ENCODE measurements at regions not wholly inside any gene's neighbourhood (a gene's known extent, or its start where the extent isn't known, plus 50 kb on each side); places are given as distances from the start of the nearest gene placed in this dataset.

DNA sequence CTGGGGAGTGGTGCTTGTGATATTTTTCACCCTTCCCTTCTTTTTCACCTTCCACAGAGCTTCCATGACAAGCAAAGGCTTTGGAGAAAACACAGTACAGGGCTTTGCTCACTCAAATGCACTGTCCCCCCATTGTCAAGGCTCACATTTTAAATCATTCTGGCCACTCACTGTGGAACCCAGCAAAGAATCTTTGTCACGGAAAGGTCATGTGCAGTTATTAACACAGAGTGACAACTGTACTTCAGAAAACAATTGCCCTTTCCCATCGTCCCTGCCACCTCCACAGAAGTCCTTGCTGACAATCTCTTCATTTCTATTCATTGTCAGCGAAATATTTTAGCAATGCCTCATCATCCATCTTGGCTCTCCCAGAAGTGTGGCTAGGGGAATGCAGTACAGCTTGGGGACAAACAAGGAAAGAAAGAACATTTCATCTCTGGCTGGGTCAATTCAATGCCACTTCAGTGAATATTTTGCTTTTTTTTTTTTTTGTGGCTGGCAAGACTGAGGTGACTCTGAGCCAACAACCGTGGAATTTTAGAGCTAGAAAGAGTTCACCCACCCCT is 851.0 kb downstream of the KCNMA1 start:
- Histone ChIP-seq H3K27me3 (ENCODE audit: control insufficient read depth in 4 of 4, insufficient read depth in 4 of 4, low read length in 3 of 4) (peaks cover 0 to 4% (median 0%) of the 10 kb centered on the region in 4 donors), H3K4me3 (ENCODE audit: low read depth in 1 of 3, low read length in 3 of 3) (no peak overlapping the region), H3K27ac (ENCODE audit: low read depth in 1 of 2, low read length in 2 of 2) (no peak overlapping the region), H3K9ac (ENCODE audit: low read depth in 1 of 2, low read length in 2 of 2) (no peak overlapping the region), H3K36me3 (ENCODE audit: control insufficient read depth in 4 of 4, insufficient read depth in 3 of 4, low read depth in 1 of 4, low read length in 3 of 4) (no peaks in the 10 kb centered on the region), H3K9me3 (ENCODE audit: control insufficient read depth in 4 of 4, low read length in 3 of 4) (peaks cover 0 to 2% (median 0%) of the 10 kb centered on the region in 4 donors), H3K4me1 (ENCODE audit: control insufficient read depth in 4 of 4, insufficient read depth in 4 of 4, low read length in 3 of 4) (no peaks in the 10 kb centered on the region)
- 75% methylated on average over 4 of the region's 4 CpGs for WGBS
- TF ChIP-seq FOXA2 (IDR thresholded peaks at IDR 0.05) (no peak), ZBTB33 (IDR thresholded peaks at IDR 0.05) (no peak)
- no peak for DNase-seq (ENCODE audit: low spot score)

DNA sequence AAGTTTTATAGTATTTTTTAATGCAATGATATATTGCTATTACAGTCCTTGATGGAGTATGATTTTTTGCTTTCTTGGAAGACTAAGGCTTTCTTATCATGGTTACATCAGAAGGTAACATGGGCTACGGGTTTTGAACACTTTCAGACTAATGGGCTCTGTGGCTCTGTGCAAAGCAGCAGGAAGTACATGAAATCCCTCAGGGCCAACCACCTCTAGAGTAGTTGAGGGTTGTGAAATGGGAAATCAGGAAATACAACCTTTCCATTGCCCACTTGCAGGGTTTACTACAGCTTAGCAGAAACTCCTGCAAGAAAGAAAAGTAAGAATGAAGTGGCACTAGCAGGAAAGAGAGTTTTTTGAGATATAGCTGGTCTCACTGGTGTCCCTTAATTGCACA is 853.5 kb downstream of the KCNMA1 start:
- Histone ChIP-seq H3K9me3 (ENCODE audit: control insufficient read depth in 4 of 4, low read length in 3 of 4) (peaks cover 0 to 2% (median 0%) of the 10 kb centered on the region in 4 donors), H3K9ac (ENCODE audit: low read depth in 1 of 2, low read length in 2 of 2) (no peak overlapping the region), H3K27ac (ENCODE audit: low read depth in 1 of 2, low read length in 2 of 2) (no peak overlapping the region), H3K4me1 (ENCODE audit: control insufficient read depth in 4 of 4, insufficient read depth in 4 of 4, low read length in 3 of 4) (no peaks in the 10 kb centered on the region), H3K27me3 (ENCODE audit: control insufficient read depth in 4 of 4, insufficient read depth in 4 of 4, low read length in 3 of 4) (peaks cover 0 to 11% (median 3%) of the 10 kb centered on the region in 4 donors), H3K4me3 (ENCODE audit: low read depth in 1 of 3, low read length in 3 of 3) (no peak overlapping the region), H3K36me3 (ENCODE audit: control insufficient read depth in 4 of 4, insufficient read depth in 3 of 4, low read depth in 1 of 4, low read length in 3 of 4) (no peaks in the 10 kb centered on the region)
- 84% methylated on average over 1 of the region's 1 CpG for WGBS
- no peak for DNase-seq (ENCODE audit: low spot score)
- TF ChIP-seq EGR1 (IDR thresholded peaks at IDR 0.05; ENCODE audit: low read depth in 2 of 2): no peak
- TF ChIP-seq JUND (IDR thresholded peaks at IDR 0.05): no peak
- no peak for TF ChIP-seq YY1 (IDR thresholded peaks at IDR 0.05)
- TF ChIP-seq ZBTB33 (IDR thresholded peaks at IDR 0.05): no peak
- TF ChIP-seq, protein P1, sequence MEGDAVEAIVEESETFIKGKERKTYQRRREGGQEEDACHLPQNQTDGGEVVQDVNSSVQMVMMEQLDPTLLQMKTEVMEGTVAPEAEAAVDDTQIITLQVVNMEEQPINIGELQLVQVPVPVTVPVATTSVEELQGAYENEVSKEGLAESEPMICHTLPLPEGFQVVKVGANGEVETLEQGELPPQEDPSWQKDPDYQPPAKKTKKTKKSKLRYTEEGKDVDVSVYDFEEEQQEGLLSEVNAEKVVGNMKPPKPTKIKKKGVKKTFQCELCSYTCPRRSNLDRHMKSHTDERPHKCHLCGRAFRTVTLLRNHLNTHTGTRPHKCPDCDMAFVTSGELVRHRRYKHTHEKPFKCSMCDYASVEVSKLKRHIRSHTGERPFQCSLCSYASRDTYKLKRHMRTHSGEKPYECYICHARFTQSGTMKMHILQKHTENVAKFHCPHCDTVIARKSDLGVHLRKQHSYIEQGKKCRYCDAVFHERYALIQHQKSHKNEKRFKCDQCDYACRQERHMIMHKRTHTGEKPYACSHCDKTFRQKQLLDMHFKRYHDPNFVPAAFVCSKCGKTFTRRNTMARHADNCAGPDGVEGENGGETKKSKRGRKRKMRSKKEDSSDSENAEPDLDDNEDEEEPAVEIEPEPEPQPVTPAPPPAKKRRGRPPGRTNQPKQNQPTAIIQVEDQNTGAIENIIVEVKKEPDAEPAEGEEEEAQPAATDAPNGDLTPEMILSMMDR (IDR thresholded peaks at IDR 0.05; ENCODE audit: low read depth, low read length, missing input control): no peak

- peaks cover 0 to 11% (median under 1%) of the 10 kb centered on the region in 4 donors for H3K27me3 ChIP-seq (ENCODE audit: control insufficient read depth in 4 of 4, insufficient read depth in 4 of 4, low read length in 3 of 4)
- TF ChIP-seq HNF4G (IDR thresholded peaks at IDR 0.05): no peak
- TF ChIP-seq FOXA1 (IDR thresholded peaks at IDR 0.05): no peak
- no peak for TF ChIP-seq REST (IDR thresholded peaks at IDR 0.05)
- H3K9me3 ChIP-seq (ENCODE audit: control insufficient read depth in 4 of 4, low read length in 3 of 4): peaks cover 0 to 8% (median 2%) of the 10 kb centered on the region in 4 donors
- WGBS: 46% methylated on average over 6 of the region's 6 CpGs
- H3K27ac ChIP-seq (ENCODE audit: low read depth in 1 of 2, low read length in 2 of 2): no peak overlapping the region
- no peaks in the 10 kb centered on the region for H3K4me1 ChIP-seq (ENCODE audit: control insufficient read depth in 4 of 4, insufficient read depth in 4 of 4, low read length in 3 of 4)
- H3K36me3 ChIP-seq (ENCODE audit: control insufficient read depth in 4 of 4, insufficient read depth in 3 of 4, low read depth in 1 of 4, low read length in 3 of 4): no peaks in the 10 kb centered on the region
- no peak for DNase-seq (ENCODE audit: low spot score)
- no peak overlapping the region for H3K9ac ChIP-seq (ENCODE audit: low read depth in 1 of 2, low read length in 2 of 2)
- no peak overlapping the region for H3K4me3 ChIP-seq (ENCODE audit: low read depth in 1 of 3, low read length in 3 of 3)
These were observed 857.8 kb downstream of the KCNMA1 start for GRCh38 chr10:76779796-76780301.
